ENCODE measurements at regions not wholly inside any gene's neighbourhood (a gene's known extent, or its start where the extent isn't known, plus 50 kb on each side); places are given as distances from the start of the nearest gene placed in this dataset.

DNA sequence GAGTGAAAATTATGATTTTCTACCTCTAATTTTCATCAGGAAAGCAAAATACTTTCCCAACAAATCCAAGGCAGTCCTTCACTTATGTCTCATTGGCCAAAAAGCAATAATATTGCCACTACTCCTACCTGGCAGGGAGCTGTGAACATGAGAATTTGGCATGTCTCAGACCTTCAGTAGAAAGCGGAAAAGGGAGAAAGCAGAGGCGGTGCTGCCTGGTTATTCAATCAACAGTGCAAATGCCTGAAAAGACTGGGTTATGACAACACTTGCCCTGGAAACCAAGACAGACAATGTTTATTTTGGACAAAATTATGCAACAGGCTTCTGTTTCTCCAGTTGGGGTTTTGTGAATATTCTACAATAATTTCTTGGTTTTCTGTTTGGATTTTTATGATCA is 194.4 kb downstream of the TAF11L14 start:
- TF ChIP-seq, protein P1, sequence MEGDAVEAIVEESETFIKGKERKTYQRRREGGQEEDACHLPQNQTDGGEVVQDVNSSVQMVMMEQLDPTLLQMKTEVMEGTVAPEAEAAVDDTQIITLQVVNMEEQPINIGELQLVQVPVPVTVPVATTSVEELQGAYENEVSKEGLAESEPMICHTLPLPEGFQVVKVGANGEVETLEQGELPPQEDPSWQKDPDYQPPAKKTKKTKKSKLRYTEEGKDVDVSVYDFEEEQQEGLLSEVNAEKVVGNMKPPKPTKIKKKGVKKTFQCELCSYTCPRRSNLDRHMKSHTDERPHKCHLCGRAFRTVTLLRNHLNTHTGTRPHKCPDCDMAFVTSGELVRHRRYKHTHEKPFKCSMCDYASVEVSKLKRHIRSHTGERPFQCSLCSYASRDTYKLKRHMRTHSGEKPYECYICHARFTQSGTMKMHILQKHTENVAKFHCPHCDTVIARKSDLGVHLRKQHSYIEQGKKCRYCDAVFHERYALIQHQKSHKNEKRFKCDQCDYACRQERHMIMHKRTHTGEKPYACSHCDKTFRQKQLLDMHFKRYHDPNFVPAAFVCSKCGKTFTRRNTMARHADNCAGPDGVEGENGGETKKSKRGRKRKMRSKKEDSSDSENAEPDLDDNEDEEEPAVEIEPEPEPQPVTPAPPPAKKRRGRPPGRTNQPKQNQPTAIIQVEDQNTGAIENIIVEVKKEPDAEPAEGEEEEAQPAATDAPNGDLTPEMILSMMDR (IDR thresholded peaks at IDR 0.05; ENCODE audit: control extremely low read depth, extremely low read depth): no peak
- 64 to 94% methylated on average over 2 of the region's 2 CpGs for WGBS, 2 donors
- H3K27ac ChIP-seq (ENCODE audit: low read depth in 1 of 2, low read length in 1 of 2): no peak overlapping the region
- peaks cover 0 to 21% (median 0%) of the 10 kb centered on the region in 5 donors for H3K4me1 ChIP-seq (ENCODE audit: control insufficient read depth in 5 of 5, insufficient read depth in 5 of 5, low read length in 5 of 5)
- no peak for ATAC-seq (ENCODE audit: insufficient read depth, low FRiP score)
- H3K4me3 ChIP-seq: no peak overlapping the region
- no peak overlapping the region for H3K9ac ChIP-seq (ENCODE audit: insufficient read depth in 1 of 2, low read length in 2 of 2)
- H3K27me3 ChIP-seq (ENCODE audit: control insufficient read depth in 3 of 3, insufficient read depth in 3 of 3, low read length in 2 of 3): no peaks in the 10 kb centered on the region
- peak in 2 of 3 donors; percentile 30 to 34 for DNase-seq
- no peaks in the 10 kb centered on the region for H3K9me3 ChIP-seq (ENCODE audit: control insufficient read depth in 4 of 4, insufficient read depth in 3 of 4, low read length in 3 of 4)
- H3K36me3 ChIP-seq (ENCODE audit: control insufficient read depth in 4 of 4, insufficient read depth in 4 of 4, low read length in 4 of 4): no peaks in the 10 kb centered on the region

DNA sequence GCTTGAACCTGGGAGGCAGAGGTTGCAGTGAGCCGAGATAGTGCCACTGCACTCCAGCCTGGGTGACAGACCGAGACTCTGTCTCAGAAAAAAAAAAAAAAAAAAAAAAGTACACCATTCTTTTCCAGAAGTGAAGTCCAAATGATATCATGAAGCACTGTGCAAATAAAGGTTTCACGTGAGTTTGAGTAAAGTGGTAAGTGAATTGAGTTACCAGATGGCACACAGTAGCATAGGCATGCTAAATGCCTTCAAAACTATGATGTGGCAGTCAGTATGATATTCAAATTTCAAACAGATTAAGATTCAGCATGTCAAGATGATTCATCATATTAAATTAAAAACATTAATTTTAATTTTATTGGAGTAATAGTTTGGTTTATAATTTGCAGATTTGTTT is 195.2 kb downstream of the TAF11L14 start:
- Histone ChIP-seq H3K9me3 (ENCODE audit: control insufficient read depth in 4 of 4, insufficient read depth in 3 of 4, low read length in 3 of 4) (no peaks in the 10 kb centered on the region), H3K27me3 (ENCODE audit: control insufficient read depth in 3 of 3, insufficient read depth in 3 of 3, low read length in 2 of 3) (no peaks in the 10 kb centered on the region), H3K36me3 (ENCODE audit: control insufficient read depth in 4 of 4, insufficient read depth in 4 of 4, low read length in 4 of 4) (no peaks in the 10 kb centered on the region), H3K9ac (ENCODE audit: insufficient read depth in 1 of 2, low read length in 2 of 2) (no peak overlapping the region), H3K27ac (ENCODE audit: low read depth in 1 of 2, low read length in 1 of 2) (no peak overlapping the region), H3K4me3 (no peak overlapping the region), H3K4me1 (ENCODE audit: control insufficient read depth in 5 of 5, insufficient read depth in 5 of 5, low read length in 5 of 5) (peaks cover 0 to 21% (median 0%) of the 10 kb centered on the region in 5 donors)
- DNase-seq: peak in 1 of 3 donors; percentile 8
- no peak for ATAC-seq (ENCODE audit: insufficient read depth, low FRiP score)
- 75 to 92% methylated on average over 3 of the region's 3 CpGs for WGBS, 2 donors
- TF ChIP-seq, protein P1 (IDR thresholded peaks at IDR 0.05; ENCODE audit: control extremely low read depth, extremely low read depth): no peak

DNA sequence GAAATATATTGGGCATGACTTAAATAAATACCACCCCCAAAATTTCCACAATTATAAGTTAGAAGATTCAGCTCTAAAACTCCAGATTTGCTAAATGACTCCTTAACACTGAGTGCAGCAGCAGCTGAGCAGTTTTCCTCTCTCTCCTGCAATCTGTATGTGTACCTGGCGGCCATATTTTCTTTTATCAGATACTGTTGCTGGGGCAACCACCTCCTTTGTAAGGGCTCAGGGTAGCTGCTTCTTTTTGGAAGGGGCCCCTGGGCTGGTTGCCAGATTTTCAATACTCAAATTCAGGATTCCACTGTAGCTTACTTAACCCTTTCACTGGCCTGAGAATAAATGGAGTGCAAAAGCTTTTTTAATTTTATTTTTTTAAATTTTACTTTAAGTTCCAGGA is 197.0 kb downstream of the TAF11L14 start:
- Histone ChIP-seq H3K27me3 (ENCODE audit: control insufficient read depth in 3 of 3, insufficient read depth in 3 of 3, low read length in 2 of 3) (no peaks in the 10 kb centered on the region), H3K36me3 (ENCODE audit: control insufficient read depth in 4 of 4, insufficient read depth in 4 of 4, low read length in 4 of 4) (no peaks in the 10 kb centered on the region), H3K27ac (ENCODE audit: low read depth in 1 of 2, low read length in 1 of 2) (no peak overlapping the region), H3K4me3 (no peak overlapping the region), H3K9me3 (ENCODE audit: control insufficient read depth in 4 of 4, insufficient read depth in 3 of 4, low read length in 3 of 4) (no peaks in the 10 kb centered on the region), H3K4me1 (ENCODE audit: control insufficient read depth in 5 of 5, insufficient read depth in 5 of 5, low read length in 5 of 5) (peaks cover 0 to 21% (median 0%) of the 10 kb centered on the region in 5 donors), H3K9ac (ENCODE audit: insufficient read depth in 1 of 2, low read length in 2 of 2) (no peak overlapping the region)
- TF ChIP-seq, protein P1 (IDR thresholded peaks at IDR 0.05; ENCODE audit: control extremely low read depth, extremely low read depth): no peak
- WGBS, 2 donors: 60 to 82% methylated on average over 1 of the region's 1 CpG
- DNase-seq (peak; percentile 66 to 75 (median 75)), ATAC-seq (ENCODE audit: insufficient read depth, low FRiP score) (no peak)
